ENCODE measurements at regions not wholly inside any gene's neighbourhood (a gene's known extent, or its start where the extent isn't known, plus 50 kb on each side); places are given as distances from the start of the nearest gene placed in this dataset.

DNA sequence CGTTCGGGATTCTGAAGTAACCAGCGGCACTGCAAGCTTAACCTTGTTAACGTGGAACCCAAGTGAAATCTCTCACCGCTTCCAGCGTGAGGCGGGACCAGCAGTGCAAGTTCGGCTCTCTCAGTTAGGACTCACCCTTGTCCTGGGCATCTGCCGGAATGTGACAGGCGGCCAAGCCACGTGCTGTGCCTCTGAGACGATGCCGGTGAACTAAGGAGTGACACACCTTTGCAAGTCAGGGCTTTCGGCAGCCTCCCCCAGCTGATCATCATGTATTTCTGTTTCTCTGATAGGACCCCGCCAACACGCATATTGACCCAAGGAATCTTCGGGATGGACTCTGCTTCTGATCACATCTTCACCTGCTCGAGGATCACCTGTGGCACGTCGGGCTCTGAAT lies 415.0 kb upstream of the IRX1 start:
- TF ChIP-seq EP300 (IDR thresholded peaks at IDR 0.05) (no peak), POLR2A (IDR thresholded peaks at IDR 0.05) (no peak)
- Histone ChIP-seq H3K36me3 (no peaks in the 10 kb centered on the region), H3K4me3 (no peak overlapping the region), H3K27ac (no peak overlapping the region), H3K9me3 (no peaks in the 10 kb centered on the region), H3K27me3 (no peaks in the 10 kb centered on the region), H3K4me1 (no peaks in the 10 kb centered on the region)
- no peak for DNase-seq (ENCODE audit: low spot score in 2 of 2)
- WGBS, 2 donors = 86 to 88% methylated on average over 20 of the region's 20 CpGs

DNA sequence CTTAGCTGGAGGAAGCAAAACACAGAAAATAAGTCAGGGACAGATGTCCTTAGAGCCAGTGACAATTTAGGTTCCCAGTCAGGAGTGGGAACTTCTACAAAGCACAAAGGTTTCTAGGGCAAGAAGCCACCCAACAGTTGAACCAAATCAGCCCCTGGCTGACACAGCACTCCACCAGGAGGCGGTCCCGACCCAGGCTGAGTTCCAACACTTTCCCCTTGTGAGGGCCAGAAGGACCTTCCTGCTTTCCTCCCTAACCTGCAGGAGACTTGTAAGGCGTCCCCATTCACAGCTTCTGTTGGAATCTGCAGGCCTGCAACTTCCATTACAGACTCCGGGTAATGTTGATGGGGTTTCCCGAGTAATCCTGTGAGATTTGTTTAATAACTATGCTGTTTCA lies 416.4 kb upstream of the IRX1 start:
- Histone ChIP-seq H3K27me3 (no peaks in the 10 kb centered on the region), H3K4me3 (no peak overlapping the region), H3K36me3 (no peaks in the 10 kb centered on the region), H3K27ac (no peak overlapping the region), H3K4me1 (no peaks in the 10 kb centered on the region), H3K9me3 (no peaks in the 10 kb centered on the region)
- 37 to 49% methylated on average over 5 of the region's 5 CpGs for WGBS, 2 donors
- no peak for TF ChIP-seq POLR2A (IDR thresholded peaks at IDR 0.05)
- no peak for TF ChIP-seq EP300 (IDR thresholded peaks at IDR 0.05)
- TF ChIP-seq, protein P1, sequence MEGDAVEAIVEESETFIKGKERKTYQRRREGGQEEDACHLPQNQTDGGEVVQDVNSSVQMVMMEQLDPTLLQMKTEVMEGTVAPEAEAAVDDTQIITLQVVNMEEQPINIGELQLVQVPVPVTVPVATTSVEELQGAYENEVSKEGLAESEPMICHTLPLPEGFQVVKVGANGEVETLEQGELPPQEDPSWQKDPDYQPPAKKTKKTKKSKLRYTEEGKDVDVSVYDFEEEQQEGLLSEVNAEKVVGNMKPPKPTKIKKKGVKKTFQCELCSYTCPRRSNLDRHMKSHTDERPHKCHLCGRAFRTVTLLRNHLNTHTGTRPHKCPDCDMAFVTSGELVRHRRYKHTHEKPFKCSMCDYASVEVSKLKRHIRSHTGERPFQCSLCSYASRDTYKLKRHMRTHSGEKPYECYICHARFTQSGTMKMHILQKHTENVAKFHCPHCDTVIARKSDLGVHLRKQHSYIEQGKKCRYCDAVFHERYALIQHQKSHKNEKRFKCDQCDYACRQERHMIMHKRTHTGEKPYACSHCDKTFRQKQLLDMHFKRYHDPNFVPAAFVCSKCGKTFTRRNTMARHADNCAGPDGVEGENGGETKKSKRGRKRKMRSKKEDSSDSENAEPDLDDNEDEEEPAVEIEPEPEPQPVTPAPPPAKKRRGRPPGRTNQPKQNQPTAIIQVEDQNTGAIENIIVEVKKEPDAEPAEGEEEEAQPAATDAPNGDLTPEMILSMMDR (IDR thresholded peaks at IDR 0.05) = no peak
- no peak for DNase-seq (ENCODE audit: low spot score in 2 of 2)

DNA sequence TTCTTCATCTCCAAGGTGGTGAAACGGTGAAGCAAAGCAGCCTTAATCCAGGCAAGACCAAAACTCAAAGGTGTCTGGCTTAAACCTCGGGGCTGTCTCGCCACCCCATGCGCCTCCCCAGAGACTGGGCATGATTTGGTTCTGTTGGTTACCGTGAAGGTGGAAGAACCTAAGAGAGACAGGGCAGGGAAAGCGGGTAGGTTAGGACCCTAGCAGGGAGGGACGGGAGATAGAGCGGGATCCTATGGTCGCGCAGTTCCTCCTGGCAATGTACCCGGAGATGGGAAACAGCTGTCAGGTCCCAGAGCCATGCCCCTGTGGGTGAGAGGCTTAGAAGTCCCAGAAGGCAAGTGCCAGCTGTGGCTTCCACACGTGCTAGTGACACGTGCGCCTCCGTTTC lies 418.3 kb upstream of the IRX1 start:
- DNase-seq (ENCODE audit: low spot score in 2 of 2) = no peak

DNA sequence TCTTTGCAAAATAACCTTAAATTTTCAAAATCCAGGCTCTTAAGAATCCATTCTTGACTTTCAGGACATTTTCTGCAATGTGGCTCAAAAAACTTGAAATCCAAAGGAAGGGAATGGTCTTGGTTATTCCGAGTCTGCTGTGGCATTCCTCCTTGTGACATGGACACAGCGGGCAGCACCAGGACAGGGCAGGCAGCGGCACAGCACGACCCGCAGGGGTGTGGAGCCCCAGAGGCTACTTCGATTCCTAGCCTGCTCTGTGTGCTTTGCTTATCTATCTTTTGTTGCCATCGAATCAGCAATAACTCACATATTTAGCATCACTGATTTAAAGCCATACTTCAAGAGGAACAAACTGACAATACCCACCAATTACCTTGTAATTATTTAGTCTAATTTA lies 420.2 kb upstream of the IRX1 start:
- no peaks in the 10 kb centered on the region for H3K4me1 ChIP-seq
- no peak overlapping the region for H3K27ac ChIP-seq
- H3K4me3 ChIP-seq = no peak overlapping the region
- H3K27me3 ChIP-seq = no peaks in the 10 kb centered on the region
- 83 to 85% methylated on average over 7 of the region's 7 CpGs for WGBS, 2 donors
- DNase-seq (ENCODE audit: low spot score in 2 of 2) = no peak
- H3K9me3 ChIP-seq = no peaks in the 10 kb centered on the region
- TF ChIP-seq EP300 (IDR thresholded peaks at IDR 0.05) = no peak
- no peak for TF ChIP-seq POLR2A (IDR thresholded peaks at IDR 0.05)
- TF ChIP-seq, protein P1 (IDR thresholded peaks at IDR 0.05) = no peak
- no peaks in the 10 kb centered on the region for H3K36me3 ChIP-seq

More for the DNA sequence above, 418.3 kb upstream of the IRX1 start:
- H3K36me3 ChIP-seq = no peaks in the 10 kb centered on the region
- 89 to 90% methylated on average over 15 of the region's 15 CpGs for WGBS, 2 donors
- H3K27me3 ChIP-seq = no peaks in the 10 kb centered on the region
- no peak overlapping the region for H3K4me3 ChIP-seq
- no peak overlapping the region for H3K27ac ChIP-seq
- H3K9me3 ChIP-seq = no peaks in the 10 kb centered on the region
- no peak for TF ChIP-seq EP300 (IDR thresholded peaks at IDR 0.05)
- TF ChIP-seq, protein P1 (IDR thresholded peaks at IDR 0.05) = no peak
- TF ChIP-seq POLR2A (IDR thresholded peaks at IDR 0.05) = no peak
- no peaks in the 10 kb centered on the region for H3K4me1 ChIP-seq

DNA sequence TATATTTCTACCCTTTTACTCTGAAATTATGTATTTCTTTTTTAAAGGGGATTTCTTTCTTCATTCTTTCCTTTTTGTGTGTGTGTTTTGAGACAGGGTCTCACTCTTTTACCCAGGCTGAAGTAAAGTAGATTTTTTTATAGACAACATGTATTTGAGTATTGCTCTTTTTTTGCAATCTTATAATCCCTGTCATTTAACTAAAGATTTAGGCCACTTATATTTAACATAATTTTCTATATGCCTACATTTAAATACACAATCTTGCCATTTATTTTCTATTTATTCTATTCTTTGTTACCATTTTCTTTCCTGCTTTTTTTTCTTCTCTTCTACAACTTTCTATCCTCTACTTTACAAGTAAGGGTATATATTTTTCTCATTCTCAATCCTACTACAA lies 416.0 kb upstream of the IRX2 start:
- TF ChIP-seq POLR2A (IDR thresholded peaks at IDR 0.05) (no peak), EP300 (IDR thresholded peaks at IDR 0.05) (no peak)
- Histone ChIP-seq H3K36me3 (no peaks in the 10 kb centered on the region), H3K27ac (no peak overlapping the region), H3K9me3 (peaks cover 0 to 33% (median 0%) of the 10 kb centered on the region in 4 donors), H3K4me3 (no peak overlapping the region), H3K27me3 (no peaks in the 10 kb centered on the region), H3K4me1 (no peaks in the 10 kb centered on the region)
- no peak for DNase-seq (ENCODE audit: low spot score in 2 of 2)

DNA sequence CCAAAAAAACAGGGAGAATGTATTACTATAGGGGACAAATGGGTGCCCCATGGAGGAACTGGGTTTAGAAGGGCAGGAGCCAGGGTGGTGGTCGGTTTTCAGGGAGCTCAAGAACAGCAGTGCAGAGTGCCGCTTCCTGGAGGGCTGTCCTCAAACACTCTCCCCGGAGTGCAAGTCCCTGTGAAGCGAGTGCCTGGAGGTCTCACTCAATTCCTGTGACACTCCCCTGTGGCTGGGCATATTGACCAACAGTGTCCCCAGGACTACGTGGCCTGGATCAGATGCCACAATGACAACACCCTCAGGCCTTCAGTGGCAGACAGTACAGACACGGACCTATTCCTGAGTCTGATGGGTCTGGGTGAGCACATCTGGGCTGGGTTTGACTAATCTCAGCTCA lies 412.1 kb upstream of the IRX2 start:
- Histone ChIP-seq H3K4me1 (no peaks in the 10 kb centered on the region), H3K27me3 (no peaks in the 10 kb centered on the region), H3K36me3 (no peaks in the 10 kb centered on the region), H3K9me3 (peaks cover 0 to 30% (median 0%) of the 10 kb centered on the region in 4 donors), H3K4me3 (no peak overlapping the region), H3K27ac (no peak overlapping the region)
- TF ChIP-seq POLR2A (IDR thresholded peaks at IDR 0.05) = no peak
- no peak for TF ChIP-seq EP300 (IDR thresholded peaks at IDR 0.05)
- TF ChIP-seq, protein P1 (IDR thresholded peaks at IDR 0.05) = no peak
- WGBS, 2 donors = 58 to 84% methylated on average over 4 to 6 of the region's 6 CpGs
- DNase-seq (ENCODE audit: low spot score in 2 of 2) = no peak

Measured in tibial nerve (tissue), 4 donors.